GM18511 (cell line): ENCODE measurements at regions not wholly inside any gene's neighbourhood (a gene's known extent, or its start where the extent isn't known, plus 50 kb on each side); places are given as distances from the start of the nearest gene placed in this dataset.
"Not testable (repeated sequence)": the region's sequence is repeated elsewhere in the genome, so short reads cannot be mapped to it uniquely, and the experiment has no call there.

Source experiments
- ATAC-seq: cut with Tn5 transposase; IDR thresholded peaks from one replicate; pipeline ENCODE4 v1.9.1; 2021; ENCODE audit warnings: mild to moderate bottlenecking, moderate library complexity; ENCODE audit not compliant: unreplicated experiment

DNA sequence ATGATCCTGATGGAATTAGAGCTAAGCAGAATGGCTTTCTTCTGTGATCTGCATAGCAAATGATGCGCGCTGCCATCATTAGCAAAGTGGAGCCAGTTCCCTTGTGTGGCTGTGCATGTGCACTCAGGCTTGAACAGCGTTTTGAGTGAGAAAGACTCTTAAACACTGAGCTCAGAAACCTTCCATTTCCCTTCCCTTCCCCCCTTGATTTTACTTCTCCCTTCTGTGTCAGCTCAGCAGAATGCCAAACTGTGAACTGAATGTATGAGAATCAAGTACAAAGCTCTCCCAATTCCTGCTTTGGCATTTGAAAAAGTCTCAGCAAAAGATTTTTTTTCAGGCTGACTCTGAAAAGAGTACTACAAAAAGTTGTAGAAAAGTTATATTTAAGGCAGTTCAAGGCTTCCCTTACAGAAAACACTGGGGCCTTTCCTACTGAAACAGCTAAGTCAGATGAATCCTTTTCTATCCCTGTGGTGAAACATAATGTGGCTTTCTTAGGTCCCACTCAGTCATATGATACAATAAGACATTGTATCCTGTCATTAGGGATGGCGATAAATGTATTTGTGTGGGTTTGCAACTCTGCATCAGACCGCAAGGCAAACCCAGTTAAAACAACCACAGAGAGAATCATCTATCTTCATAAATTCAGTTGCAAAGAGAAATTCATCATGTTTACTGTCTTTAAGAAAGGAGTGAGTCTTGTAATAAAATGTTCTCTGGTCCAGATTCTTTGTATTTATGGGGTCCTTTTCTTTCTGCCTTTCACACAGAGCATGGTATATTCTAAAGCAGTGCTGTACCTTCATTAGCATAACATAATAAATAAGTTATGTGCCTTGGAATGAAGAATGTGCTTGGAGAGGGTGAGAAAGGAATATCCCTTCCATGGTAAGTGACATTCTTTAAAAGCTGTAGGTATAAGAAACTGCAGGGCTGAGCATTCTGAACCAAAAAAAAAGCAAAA is 222.6 kb downstream of the CAAP1 start:
- ATAC-seq: peak; percentile 76

DNA sequence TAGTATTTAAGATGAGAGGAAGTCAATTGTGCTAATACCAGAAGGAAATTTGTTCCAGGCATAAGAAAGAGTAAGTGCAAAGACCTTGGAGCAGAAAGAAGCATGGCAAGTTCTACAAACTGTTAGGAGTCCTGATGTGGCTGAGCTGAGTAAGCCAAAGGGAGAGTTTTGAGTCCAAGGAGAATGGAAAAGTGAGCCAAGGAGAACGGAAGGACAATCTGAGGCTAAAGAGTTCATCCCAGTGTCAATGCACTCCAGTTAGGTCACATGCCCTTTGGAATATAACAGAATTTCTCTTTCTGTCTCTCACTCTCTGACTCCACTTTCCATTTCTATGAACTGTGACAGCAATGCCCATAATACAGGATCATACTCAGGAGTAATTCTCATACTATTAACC is 224.7 kb downstream of the CAAP1 start:
- ATAC-seq: no peak

DNA sequence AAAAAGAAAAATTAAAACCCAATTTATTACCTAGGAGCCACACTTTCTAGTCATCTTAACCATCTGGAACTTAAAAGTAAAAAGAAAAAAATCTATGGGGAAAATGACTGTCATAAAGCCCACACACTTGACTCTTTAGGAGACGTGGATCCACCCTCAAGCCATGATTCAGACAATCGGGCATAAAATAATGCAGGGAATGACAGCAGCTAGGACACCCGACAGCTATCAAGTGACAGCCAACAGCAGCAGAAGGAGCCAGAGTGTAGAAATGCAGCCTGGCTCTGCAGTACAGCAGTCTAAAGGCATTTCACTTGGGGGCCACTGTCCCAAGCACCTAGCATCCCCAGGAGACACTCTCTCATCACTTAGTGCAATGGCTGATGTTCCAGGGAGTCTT is 226.9 kb downstream of the CAAP1 start:
- no peak for ATAC-seq

DNA sequence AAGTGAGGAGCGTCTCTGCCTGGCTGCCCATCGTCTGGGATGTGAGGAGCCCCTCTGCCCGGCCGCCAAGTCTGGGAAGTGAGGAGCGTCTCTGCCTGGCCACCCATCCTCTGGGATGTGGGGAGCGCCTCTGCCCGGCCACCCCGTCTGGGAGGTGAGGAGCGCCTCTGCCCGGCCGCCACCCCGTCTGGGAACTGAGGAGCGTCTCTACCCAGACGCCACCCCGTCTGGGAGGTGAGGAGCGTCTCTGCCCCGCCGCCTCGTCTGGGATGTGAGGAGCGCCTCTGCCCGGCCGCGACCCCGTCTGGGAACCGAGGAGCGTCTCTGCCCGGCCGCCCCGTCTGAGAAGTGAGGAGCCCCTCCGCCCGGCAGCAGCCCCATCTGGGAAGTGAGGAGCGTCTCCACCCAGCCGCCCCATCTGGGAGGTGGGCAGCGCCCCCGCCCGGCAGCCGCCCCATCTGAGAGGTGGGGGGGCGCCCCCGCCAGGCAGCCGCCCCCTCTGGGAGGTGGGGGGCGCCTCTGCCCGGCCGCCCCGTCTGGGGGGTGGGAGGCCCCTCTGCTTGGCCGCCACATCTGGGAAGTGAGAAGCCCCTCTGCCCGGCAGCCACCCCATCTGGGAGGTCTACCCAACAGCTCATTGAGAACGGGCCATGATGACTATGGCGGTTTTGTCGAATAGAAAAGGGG is 228.4 kb downstream of the CAAP1 start:
- ATAC-seq: not testable (repeated sequence)

DNA sequence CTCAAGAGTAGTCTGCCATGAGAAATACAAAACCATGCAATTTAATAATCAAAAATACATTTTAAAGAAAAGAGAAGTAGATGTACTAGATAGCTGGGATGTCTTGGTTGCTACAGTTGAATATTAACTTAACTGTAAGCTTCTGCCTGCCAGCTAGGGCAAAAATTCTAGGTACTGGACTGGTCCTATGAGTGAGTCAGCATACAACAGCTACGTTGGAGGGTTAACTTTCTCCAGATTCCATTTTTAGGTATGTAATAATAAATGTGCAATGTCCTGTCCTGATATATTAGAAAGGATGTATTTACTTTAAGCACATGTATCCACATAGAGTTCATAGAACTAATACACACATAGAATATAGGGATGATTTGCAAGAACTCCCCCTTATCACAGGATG is 230.1 kb downstream of the CAAP1 start:
- ATAC-seq: no peak

DNA sequence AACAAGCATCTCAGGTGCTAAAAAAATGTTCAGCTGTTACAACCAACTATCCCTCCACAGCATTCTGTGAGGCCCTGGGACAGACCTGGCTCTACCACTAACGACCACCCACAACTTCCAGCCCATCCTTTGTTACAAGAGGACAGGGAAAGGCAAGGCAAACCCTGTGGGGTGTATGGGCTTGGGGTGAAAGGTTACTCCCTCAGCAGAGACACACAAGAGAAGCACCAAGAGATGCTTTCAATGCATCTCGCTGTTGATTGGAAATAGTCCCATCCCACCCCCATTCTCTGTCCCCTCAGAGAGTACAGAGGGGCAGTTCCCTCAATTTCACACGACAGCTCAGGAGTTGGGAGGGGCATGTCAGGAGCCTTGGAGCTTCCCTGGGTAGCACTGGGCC is 234.1 kb downstream of the CAAP1 start:
- no peak for ATAC-seq

DNA sequence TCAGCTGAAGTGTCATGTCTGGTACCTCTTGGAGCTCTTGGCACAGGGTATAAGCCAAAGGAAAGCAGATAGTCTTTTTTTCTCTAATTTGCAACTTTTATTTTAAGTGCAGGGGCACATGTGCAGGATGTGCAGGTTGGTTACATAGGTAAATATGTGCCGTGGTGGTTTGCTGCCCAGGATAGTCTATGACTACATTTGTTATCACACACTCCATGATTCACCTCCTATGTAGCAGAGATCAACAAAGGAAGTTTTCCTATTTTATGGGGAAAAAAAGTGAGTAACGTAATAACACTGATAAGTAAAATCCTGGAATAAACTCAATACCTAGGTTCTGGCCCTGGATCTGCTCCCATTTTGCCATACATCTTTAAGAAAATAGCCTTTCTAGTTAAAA is 234.6 kb downstream of the CAAP1 start:
- no peak for ATAC-seq

DNA sequence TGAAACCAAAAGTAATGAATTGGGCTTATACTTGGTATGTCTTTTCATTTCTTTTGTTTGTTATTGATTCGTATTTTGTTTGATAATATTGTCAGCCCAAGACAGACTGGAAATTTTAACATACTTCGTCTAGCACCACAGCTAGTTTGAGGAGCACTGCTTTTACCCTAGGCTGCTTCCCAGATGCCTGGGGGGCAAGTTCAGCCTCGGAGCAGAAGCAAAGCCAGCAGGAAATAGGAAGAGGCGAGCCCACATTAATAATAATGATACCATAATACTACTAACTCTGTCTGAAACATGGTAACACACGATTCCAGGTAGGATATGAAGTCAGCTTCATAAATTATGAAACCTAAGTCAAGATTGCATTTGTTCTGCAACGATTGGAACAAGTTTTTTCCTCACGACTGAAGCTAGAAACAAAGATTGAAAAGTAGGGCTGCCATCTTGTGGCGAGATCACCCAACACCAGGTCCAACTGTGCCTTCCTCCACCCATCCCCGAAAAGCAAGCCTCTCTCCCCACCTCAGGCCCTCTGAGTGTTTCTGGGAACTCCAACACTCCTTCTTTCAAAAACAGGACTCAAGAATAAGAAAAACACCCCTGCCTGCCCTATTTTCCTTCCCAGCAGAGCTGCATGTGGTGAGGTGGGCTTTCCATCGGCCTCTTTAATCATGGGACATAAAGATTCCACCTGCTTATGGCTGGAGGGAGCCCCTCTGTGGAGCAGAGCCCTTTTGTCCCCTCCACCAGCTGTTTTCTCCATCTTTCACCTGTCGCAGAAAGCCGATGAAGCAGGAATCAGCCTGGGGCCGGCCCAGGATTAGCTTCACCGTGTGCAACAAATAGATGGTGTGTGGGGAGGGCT is 236.4 kb downstream of the CAAP1 start:
- peak; percentile 59 for ATAC-seq

DNA sequence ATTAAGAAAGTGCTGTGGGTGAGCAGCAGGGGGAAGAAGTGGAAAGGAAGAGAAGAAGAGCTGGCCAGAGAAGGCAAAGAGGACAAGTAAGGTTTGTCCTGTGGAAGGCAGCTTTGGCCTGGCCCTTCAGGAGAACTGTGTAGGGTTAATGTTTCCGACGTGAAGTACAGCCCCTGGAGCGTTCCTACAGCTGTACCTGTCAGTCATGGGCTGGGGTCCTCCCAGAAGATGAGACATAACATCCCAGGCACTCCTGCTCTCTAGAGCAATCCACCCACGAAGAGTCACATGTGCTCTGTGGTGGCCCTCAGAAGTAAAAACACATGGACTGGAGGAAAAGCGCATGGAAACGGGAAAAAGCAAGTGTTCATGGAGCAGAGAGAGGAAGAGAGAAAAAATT is 237.4 kb downstream of the CAAP1 start:
- ATAC-seq: no peak

DNA sequence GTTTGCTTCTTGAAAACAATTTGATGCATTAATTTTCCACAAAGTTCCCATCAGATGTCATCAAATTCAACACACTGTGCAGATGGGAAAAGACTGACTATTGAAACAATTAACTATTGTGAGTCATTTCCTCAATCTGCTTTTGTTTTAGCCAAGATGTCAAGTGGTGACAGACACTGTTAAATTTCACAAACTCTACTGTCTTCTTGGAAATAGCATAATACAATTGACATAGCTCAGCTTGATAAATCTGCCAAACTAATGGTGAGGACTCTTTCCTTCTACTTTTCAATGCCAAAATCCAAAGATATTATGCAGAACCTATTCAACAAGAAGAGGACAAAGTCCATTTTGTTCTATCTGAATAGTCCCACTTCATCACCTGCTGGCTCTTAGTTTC is 242.3 kb downstream of the CAAP1 start:
- ATAC-seq: no peak

DNA sequence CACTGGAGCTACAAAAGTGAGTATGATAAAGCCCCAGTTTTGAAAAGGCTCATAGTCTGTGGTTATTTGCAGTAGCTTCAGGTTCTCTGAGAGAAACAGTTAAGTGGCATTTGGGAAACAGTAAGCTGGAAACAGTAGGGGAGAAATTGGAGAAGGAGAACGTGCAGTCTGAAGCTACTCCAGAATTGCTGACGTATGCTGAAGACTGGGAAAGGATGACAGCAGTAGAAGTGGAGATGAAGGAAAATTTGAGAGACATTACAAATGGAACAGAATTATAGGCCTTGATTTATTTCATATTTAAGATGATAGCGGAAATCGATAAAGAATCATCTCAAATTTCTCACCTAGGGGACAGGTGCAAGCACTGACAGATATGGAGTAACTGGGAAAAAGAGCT is 248.8 kb downstream of the CAAP1 start:
- ATAC-seq: no peak

DNA sequence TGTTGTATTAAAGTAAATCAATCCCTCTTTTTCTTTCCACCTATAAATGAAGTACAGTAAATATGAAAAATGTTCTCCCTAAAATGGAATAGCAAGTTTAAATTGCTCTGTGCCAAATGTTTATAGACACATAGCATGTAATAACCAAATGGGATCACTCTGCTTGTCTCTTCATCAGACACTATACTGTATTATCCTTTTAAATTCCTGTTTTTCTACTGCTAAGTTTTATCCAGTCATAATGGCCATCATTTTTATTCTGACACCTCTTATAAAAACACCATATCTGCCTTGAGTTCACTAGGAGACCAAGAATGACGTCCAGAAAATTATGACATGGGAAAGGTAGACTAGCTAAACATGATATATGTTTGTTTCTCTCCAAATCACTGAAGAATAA is 252.8 kb downstream of the CAAP1 start:
- ATAC-seq: no peak

DNA sequence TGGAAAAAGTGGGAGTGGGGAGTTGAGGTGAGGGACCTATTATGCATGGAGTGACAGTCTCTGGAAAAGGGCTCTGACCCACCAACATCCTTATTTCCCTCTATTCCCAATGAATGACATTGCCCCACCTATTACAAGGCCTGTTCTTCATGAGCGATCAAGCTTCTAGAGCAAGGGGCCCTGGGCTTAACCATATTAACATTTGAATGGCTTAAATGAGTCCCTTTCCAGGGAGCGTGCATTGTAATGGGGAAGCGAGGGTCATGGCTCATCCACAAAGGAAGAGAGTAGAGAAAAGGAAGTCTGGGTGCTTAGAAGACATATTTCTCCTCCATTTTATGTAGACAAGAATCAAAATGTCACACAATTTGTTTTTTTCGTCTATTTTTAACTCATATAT is 255.5 kb downstream of the CAAP1 start:
- no peak for ATAC-seq

DNA sequence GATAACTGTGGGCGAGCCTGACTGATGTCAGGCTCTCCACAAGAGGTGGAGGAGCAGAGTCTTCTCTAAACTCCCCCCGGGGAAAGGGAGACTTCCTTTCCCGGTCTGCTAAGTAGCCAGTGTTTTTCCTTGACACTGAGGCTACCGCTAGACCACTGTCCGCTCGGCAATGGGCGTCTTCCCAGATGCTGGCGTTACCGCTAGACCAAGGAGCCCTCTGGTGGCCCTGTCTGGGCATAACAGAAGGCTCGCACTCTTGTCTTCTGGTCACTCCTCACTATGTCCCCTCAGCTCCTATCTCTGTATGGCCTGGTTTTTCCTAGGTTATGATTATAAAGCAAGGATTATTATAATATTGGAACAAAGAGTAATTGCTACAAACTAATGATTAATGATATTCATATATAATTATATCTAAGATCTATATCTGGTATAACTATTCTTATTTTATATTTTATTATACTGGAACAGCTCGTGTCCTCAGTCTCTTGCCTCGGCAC is 278.7 kb downstream of the CAAP1 start:
- ATAC-seq: not testable (repeated sequence)

DNA sequence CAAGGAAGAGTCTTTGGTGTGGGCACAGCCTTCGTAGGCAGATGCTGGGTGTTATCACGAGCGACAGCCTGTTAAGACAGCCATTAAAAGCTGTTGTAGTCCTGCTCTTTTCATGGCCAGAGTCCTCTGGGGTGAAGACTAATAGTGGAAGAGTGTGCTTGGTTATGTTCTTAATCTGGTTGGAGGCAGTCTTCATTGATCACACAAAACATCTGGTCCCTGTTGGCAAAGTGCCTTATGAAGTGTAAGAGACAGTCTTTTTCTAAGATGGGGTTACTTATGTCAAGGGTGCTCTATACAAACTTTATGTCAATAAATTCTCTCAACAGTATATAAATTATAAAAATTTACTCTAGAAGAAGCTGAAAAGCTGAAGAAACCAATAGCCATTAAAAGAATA is 280.4 kb downstream of the CAAP1 start:
- ATAC-seq: no peak

DNA sequence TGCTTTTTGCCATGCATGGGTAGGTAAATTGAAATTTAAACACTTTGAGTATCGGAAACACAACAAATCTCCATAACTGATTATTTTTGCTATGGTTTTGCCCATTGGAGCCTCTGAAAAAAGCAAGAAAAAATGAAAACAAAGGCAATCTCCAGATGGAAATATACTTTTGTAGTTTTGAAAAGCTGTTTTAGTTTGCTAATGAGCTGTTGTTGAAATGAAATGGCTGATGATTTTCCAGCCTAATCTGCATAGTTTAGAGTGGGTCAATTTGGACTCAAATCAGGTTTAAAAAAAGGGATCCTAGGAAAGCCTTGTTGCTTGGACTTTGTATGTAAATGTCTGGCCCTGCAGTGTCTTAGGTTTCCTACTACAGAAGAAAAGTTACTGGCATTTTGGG is 285.8 kb downstream of the CAAP1 start:
- no peak for ATAC-seq

DNA sequence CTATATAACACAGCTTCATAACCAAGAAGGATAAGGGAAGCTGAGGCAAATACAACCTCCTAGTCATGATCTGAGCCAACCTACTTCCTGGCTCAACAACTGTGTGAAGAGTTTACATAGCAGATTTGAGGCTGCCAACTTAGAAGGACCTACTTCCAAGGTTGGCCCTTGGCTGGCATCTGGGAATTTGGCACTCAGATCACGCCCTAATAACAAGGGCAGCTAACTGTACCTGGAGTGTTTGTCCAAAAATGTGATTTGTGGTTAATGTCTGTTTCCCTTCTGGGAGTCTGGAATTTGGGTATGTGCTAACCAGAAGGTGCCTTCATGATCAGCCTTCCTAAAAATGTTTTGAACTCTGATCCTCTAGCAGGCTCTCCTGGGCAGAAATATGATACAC is 287.2 kb downstream of the CAAP1 start:
- no peak for ATAC-seq

DNA sequence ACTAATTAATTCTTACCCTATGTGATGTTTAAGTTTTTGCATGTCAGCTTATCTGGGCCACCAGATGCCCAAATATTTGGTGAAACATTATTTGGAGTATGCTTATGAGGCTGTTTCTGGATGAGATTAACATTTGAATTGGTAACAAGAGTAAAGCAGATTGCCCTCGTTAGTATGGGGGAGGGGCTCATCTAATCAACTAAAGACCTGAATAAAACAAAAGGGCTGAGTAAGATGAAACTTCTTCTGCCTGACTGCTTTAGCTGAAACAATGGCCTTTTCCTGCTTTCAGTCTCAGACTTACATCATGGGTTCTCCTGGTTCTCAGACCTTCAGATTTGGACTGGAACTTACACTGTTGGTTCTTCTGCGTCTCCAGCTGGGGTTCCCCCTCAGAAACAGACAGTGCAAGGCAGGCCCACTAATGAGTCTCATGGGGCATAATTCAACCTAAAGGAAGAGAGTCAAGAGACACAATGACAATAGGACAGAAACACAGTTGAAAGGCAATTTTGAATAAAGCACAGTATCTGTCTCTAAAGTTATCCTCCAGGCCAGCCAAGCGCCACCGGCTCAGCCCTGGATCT is 288.4 kb downstream of the CAAP1 start:
- ATAC-seq: no peak

DNA sequence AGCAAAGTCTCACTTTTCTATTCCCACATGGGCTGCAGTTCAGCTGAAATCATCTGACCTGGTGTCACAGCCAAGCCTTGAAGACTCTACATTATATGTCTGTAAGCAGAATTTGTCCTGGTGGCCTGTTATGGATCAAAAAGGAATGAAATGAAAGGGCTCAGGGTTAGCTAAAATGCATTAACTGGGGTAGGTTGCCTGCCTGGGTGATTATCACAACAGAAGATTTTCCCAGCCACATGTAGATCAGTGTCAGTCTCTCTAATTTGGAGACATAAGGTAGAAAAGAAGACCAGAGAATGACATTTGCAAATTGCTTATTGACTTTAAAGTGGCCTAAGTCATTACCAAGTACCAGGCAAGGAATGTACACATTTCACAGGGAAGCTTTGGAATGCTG is 289.0 kb downstream of the CAAP1 start:
- no peak for ATAC-seq

DNA sequence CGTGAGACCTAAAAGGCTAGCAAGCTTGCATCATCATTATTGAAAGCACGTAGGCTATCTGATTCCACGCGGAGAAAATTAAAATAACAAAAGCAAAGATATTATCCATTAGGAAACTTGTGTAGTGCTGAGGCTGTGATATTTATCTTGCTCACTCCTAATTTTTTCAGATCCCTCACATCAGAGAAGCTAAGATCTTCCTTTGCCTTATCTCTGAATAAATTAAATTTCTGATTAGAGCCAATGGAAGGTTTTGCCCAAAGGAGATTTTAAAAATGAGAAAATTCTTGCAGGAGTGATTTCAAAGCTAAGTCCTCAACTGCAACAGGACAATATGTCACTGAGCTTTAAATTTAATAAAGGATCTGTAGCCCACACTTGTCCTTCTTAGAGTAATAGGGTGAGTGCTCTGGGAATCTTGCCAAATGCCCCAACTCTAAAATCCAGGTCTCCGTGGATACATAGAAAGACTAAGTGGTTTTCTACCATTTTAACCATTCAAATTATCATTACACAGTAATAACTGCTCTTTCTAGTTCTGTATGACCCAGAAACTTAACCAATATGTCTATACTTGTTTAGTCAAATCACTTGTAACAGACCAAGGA is 295.0 kb downstream of the CAAP1 start:
- no peak for ATAC-seq
